Heart left ventricle (tissue), 13 donors: ENCODE measurements at regions not wholly inside any gene's neighbourhood (a gene's known extent, or its start where the extent isn't known, plus 50 kb on each side); places are given as distances from the start of the nearest gene placed in this dataset.

Source experiments
- POLR2A ChIP-seq, 2 donors: fragments of 450-650 bp; IDR thresholded peaks; one replicate each; pipeline ENCODE4 v1.6.1; 2017; ENCODE audit warnings: antibody characterized with exemption in 2 of 2, mild to moderate bottlenecking in 2 of 2, moderate library complexity in 2 of 2
- TF ChIP-seq, protein P1 (sequence below), 12 donors: fragments of 200-600 bp; sonication (generic) in 4 of 12; IDR thresholded peaks; one replicate each; pipeline versions ENCODE4 v1.5.0 to v1.8.0; 2018 to 2022; ENCODE audit warnings: antibody characterized with exemption in 12 of 12, mild to moderate bottlenecking in 5 of 12
- donor health status: ischemic (EF 13 %, LVEDD 7.1; RV severe dilation, severe dysfunction).
- donor health status: DM: no; HTN: yes; CAD: no.
- donor health status: DM: no; HTN: no; CAD: no.
- donor health status: ischemic (EF 25% LVEDD 6.9; RV normal size, moderate dysfunction).
- donor health status: ischemic (EF 25% LVEDD 5.7; RV mildly dilated, moderate dysfunction).
- donor health status: ischemic (EF 35%, LVEDD 5.7; RV mildly dilated, moderate dysfunction).
- donor health status: nonischemic (EF 11% LVEDD 7.7; RV severe dilation, severe dysfunction).
- donor health status: DM: yes; HTN: yes; CAD: no.
- donor health status: PGD.
- donor health status: ischemic (EF 29% LVEDD 5.4; RV normal size, mild dysfunction).
- donor health status: nonischemic (EF 23%, LVEDD 6.1; RV moderate dilation, normal function).

DNA sequence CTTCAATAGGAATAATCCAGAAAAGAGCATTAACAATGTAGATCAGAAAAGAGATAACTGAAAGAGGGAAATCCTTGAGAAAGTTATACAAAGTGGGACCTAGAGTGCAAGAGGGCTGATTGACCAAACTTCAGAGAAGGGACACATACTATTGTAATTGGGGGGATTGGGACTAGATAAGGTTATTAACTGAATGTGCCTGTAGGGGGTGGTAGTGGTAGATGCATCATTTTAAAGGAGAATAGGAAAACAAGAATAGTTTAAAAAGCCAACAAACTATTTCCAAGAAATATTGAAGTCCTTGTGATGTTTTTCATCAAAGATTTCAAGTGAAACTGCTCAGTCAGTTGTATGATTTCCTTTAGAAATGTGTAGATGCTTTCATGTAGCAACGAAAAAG, 468.5 kb downstream of the TAF11L14 start:
- TF ChIP-seq, protein P1, sequence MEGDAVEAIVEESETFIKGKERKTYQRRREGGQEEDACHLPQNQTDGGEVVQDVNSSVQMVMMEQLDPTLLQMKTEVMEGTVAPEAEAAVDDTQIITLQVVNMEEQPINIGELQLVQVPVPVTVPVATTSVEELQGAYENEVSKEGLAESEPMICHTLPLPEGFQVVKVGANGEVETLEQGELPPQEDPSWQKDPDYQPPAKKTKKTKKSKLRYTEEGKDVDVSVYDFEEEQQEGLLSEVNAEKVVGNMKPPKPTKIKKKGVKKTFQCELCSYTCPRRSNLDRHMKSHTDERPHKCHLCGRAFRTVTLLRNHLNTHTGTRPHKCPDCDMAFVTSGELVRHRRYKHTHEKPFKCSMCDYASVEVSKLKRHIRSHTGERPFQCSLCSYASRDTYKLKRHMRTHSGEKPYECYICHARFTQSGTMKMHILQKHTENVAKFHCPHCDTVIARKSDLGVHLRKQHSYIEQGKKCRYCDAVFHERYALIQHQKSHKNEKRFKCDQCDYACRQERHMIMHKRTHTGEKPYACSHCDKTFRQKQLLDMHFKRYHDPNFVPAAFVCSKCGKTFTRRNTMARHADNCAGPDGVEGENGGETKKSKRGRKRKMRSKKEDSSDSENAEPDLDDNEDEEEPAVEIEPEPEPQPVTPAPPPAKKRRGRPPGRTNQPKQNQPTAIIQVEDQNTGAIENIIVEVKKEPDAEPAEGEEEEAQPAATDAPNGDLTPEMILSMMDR (IDR thresholded peaks at IDR 0.05), result no peak
- TF ChIP-seq POLR2A (IDR thresholded peaks at IDR 0.05), result no peak
